ENCODE measurements at regions not wholly inside any gene's neighbourhood (a gene's known extent, or its start where the extent isn't known, plus 50 kb on each side); places are given as distances from the start of the nearest gene placed in this dataset.

GRCh38 chr3:177557548-177557947, 360.3 kb upstream of the TBL1XR1 start:
- ChIA-PET CTCF (no interaction called here), POLR2A (no interaction called here)
- no peak overlapping the region for H3K4me3 ChIP-seq (ENCODE audit: low read depth, low read length)
- TF ChIP-seq CTCF (IDR thresholded peaks at IDR 0.05; ENCODE audit: insufficient read depth, low read length, missing control alignments) = no peak
- DNase-seq (ENCODE audit: low read depth, low spot score) = no peak

DNA sequence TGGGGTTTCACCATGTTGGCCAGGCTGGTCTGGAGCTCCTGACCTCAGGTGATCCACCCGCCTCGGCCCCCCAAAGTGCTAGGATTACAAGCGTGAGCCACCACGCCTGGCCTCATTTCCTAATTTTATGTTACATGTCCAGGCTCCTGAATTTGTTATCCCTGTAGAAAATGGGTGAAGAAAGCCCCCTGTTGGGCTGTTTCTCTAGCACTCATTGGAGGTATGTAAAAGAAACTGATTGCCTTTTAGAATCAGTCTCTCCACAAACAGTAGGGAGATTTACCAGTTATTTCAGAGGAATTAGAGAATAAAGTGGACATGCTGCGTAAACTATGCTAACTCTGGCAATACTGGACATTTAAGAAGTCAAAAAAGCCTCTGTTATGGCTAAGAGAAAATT, 364.1 kb upstream of the TBL1XR1 start:
- no peak for TF ChIP-seq CTCF (IDR thresholded peaks at IDR 0.05; ENCODE audit: insufficient read depth, low read length, missing control alignments)
- CTCF ChIA-PET = no interaction called here
- POLR2A ChIA-PET = no interaction called here
- no peak overlapping the region for H3K4me3 ChIP-seq (ENCODE audit: low read depth, low read length)
- no peak for DNase-seq (ENCODE audit: low read depth, low spot score)

GRCh38 chr3:177561769-177562392, 364.6 kb upstream of the TBL1XR1 start:
- ChIA-PET CTCF (no interaction called here), POLR2A (interaction anchor here (0.5 kb wide), 1 partner anchor 415 kb away, joined by 3 read pairs; no protein-coding TSS in a partner anchor)
- DNase-seq (ENCODE audit: low read depth, low spot score) = no peak
- no peak overlapping the region for H3K4me3 ChIP-seq (ENCODE audit: low read depth, low read length)
- no peak for TF ChIP-seq CTCF (IDR thresholded peaks at IDR 0.05; ENCODE audit: insufficient read depth, low read length, missing control alignments)

- no peak for DNase-seq (ENCODE audit: low read depth, low spot score)
- ChIA-PET CTCF (no interaction called here), POLR2A (no interaction called here)
- no peak overlapping the region for H3K4me3 ChIP-seq (ENCODE audit: low read depth, low read length)
- TF ChIP-seq CTCF (IDR thresholded peaks at IDR 0.05; ENCODE audit: insufficient read depth, low read length, missing control alignments) = no peak
Observed at GRCh38 chr3:177563243-177563780, 366.0 kb upstream of the TBL1XR1 start.

DNA sequence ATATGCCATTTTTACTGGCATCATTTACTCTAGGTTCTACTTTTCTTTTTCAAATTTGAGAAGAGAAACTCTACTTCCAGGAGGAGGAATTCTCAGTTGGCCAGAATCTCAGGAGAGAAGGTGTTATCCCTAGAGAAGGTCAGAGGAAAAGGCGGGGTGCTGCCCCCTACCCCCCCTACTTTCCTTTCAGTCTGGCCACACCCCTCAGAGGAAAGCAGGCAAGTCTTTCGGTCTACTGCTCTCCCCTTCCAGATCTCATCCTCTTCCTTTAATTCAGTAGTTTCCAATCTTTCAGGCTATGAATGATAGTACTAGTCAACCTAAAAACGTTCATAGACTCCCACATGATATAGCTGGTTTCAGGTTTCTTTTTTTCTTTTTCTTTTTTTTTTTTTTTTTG, 366.5 kb upstream of the TBL1XR1 start:
- ChIA-PET CTCF (no interaction called here), POLR2A (no interaction called here)
- no peak for TF ChIP-seq CTCF (IDR thresholded peaks at IDR 0.05; ENCODE audit: insufficient read depth, low read length, missing control alignments)
- DNase-seq (ENCODE audit: low read depth, low spot score) = no peak
- no peak overlapping the region for H3K4me3 ChIP-seq (ENCODE audit: low read depth, low read length)

DNA sequence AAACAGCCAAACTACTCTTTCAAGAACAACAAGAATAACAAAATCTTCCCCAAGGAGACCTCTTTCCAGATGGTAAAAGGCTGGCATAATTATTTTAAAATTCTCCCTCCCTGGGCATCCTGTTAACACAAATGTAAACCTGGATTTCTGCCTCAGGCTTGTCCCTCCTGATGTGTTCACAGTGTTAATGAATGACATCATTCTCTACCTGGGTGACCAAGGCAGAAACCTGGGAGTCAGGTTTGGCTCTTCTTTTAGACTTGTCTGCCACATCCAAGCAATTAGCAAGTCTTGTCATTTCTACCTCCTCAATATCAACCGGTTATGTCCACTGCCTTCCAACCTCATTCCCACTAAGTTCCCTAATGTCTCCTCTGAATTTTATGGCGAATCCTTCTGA, 368.7 kb upstream of the TBL1XR1 start:
- H3K4me3 ChIP-seq (ENCODE audit: low read depth, low read length) = no peak overlapping the region
- no peak for DNase-seq (ENCODE audit: low read depth, low spot score)
- CTCF ChIA-PET = no interaction called here
- TF ChIP-seq CTCF (IDR thresholded peaks at IDR 0.05; ENCODE audit: insufficient read depth, low read length, missing control alignments) = no peak
- POLR2A ChIA-PET = no interaction called here

Measured in AG04449 (cell line).